ENCODE measurements at regions not wholly inside any gene's neighbourhood (a gene's known extent, or its start where the extent isn't known, plus 50 kb on each side); places are given as distances from the start of the nearest gene placed in this dataset.

GRCh38 chr3:160622263-160623045 lies 54.5 kb upstream of the ARL14 start:
- no peak for TF ChIP-seq CTCF (IDR thresholded peaks at IDR 0.05)
- TF ChIP-seq POLR2A (IDR thresholded peaks at IDR 0.05) = no peak
- no peak for TF ChIP-seq POLR2AphosphoS5 (IDR thresholded peaks at IDR 0.05)
